ENCODE measurements at regions not wholly inside any gene's neighbourhood (a gene's known extent, or its start where the extent isn't known, plus 50 kb on each side); places are given as distances from the start of the nearest gene placed in this dataset.

DNA sequence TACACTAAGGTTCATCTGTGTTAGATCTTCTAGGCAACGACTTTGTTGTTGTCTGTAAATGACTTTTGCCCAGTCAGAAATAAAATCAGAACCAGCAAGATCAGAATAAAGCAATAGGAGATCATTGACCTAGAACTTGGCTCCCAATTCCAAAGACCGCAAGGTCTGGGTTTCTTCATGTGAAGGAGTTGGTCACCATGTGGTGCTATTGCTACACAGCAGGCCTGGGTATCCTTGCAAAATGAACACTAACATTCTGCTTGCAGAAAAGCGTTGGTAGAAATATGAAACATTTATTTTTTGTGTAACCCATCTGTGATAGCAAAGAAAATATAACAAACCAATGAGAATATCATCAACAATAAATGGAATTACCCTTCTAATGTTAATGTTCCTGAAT, 831.0 kb downstream of the NXPH1 start:
- intact Hi-C loops (cut with micrococcal nuclease), result no loop called here
- H3K4me3 ChIP-seq, result no peak overlapping the region
- H3K4me1 ChIP-seq, result no peaks in the 10 kb centered on the region
- TF ChIP-seq, protein P1, sequence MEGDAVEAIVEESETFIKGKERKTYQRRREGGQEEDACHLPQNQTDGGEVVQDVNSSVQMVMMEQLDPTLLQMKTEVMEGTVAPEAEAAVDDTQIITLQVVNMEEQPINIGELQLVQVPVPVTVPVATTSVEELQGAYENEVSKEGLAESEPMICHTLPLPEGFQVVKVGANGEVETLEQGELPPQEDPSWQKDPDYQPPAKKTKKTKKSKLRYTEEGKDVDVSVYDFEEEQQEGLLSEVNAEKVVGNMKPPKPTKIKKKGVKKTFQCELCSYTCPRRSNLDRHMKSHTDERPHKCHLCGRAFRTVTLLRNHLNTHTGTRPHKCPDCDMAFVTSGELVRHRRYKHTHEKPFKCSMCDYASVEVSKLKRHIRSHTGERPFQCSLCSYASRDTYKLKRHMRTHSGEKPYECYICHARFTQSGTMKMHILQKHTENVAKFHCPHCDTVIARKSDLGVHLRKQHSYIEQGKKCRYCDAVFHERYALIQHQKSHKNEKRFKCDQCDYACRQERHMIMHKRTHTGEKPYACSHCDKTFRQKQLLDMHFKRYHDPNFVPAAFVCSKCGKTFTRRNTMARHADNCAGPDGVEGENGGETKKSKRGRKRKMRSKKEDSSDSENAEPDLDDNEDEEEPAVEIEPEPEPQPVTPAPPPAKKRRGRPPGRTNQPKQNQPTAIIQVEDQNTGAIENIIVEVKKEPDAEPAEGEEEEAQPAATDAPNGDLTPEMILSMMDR (IDR thresholded peaks at IDR 0.05; ENCODE audit: borderline replicate concordance), result no peak
- H3K36me3 ChIP-seq, result no peaks in the 10 kb centered on the region
- no peak overlapping the region for H3K27ac ChIP-seq (replicated peaks)
- DNase-seq, result no peak
- H3K27me3 ChIP-seq (ENCODE audit: low read depth), result no peaks in the 10 kb centered on the region
- peaks cover 33% of the 10 kb centered on the region for H3K9me3 ChIP-seq (replicated peaks)

DNA sequence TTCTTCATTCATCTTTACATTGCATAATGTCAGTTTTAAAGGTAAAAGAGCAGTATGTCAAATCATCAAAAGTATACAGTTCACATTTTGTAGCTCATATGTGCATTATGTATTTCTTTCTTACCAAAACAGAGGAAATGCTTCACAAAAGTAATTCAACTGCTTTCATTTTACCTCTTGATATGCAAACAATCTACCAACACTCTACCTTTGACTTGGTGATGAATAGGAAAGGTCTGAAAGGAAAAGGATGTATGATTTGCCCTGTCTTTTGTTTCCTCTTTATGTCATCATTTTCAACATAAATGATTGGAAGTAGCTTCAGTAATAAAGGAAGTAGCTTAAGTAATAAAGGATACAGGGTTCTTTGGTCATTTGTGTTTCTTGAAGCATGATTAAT, 846.7 kb downstream of the NXPH1 start:
- intact Hi-C loops (cut with micrococcal nuclease), result no loop called here
- Histone ChIP-seq H3K27me3 (ENCODE audit: low read depth) (no peaks in the 10 kb centered on the region), H3K4me1 (no peaks in the 10 kb centered on the region), H3K9me3 (replicated peaks) (peaks cover 3% of the 10 kb centered on the region), H3K27ac (replicated peaks) (no peak overlapping the region), H3K36me3 (no peaks in the 10 kb centered on the region), H3K4me3 (no peak overlapping the region)
- DNase-seq, result no peak
- TF ChIP-seq, protein P1 (IDR thresholded peaks at IDR 0.05; ENCODE audit: borderline replicate concordance), result no peak

- intact Hi-C loops (cut with micrococcal nuclease), result no loop called here
- H3K9me3 ChIP-seq (replicated peaks), result peaks cover 1% of the 10 kb centered on the region
- H3K4me1 ChIP-seq, result no peaks in the 10 kb centered on the region
- no peaks in the 10 kb centered on the region for H3K36me3 ChIP-seq
- H3K27me3 ChIP-seq (ENCODE audit: low read depth), result no peaks in the 10 kb centered on the region
- TF ChIP-seq, protein P1 (IDR thresholded peaks at IDR 0.05; ENCODE audit: borderline replicate concordance), result no peak
- no peak overlapping the region for H3K27ac ChIP-seq (replicated peaks)
- no peak overlapping the region for H3K4me3 ChIP-seq
- DNase-seq, result no peak
Observed at GRCh38 chr7:9283246-9283645, 849.8 kb downstream of the NXPH1 start.

DNA sequence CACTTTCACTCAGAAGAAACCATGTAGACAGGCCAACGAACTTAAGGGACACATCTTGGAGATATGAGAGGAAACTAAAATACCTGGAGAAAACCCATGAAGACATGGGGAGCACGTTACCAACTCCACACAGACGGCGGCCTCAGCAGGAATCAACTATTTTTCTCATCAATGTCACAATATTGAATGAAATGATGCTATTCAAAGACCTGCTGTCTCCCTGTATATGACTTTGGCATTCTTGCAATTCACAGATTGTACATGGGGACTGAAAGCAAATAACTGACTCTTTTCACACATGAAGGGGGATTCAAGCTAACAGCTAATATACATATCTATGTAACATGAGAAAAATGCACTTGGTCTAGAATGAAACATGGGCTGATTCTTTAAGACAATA, 869.0 kb downstream of the NXPH1 start:
- Histone ChIP-seq H3K36me3 (no peaks in the 10 kb centered on the region), H3K27ac (replicated peaks) (no peak overlapping the region), H3K27me3 (ENCODE audit: low read depth) (no peaks in the 10 kb centered on the region), H3K9me3 (replicated peaks) (peaks cover 4% of the 10 kb centered on the region), H3K4me1 (no peaks in the 10 kb centered on the region), H3K4me3 (no peak overlapping the region)
- intact Hi-C loops (cut with micrococcal nuclease), result no loop called here
- DNase-seq, result no peak
- TF ChIP-seq, protein P1 (IDR thresholded peaks at IDR 0.05; ENCODE audit: borderline replicate concordance), result no peak

DNA sequence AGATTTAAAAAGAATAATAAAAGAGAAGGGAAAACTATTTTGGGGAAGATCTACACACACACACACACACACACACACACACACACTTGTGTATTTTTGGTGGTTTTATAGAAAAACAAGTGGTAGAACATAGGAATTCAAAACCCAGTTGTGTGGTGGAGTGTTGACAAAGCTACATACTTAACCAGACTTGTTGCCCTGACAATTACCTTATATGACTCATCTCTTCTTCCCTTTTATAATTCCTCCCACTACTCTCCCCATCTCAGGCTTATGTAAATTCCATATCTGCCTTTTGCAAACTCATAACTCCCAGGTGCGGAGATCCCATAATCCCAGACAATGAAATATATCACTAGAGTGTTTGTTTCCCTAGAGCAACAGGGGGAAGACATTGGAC, 873.7 kb downstream of the NXPH1 start:
- H3K4me1 ChIP-seq, result no peaks in the 10 kb centered on the region
- intact Hi-C loops (cut with micrococcal nuclease), result no loop called here
- H3K27ac ChIP-seq (replicated peaks), result no peak overlapping the region
- no peak overlapping the region for H3K4me3 ChIP-seq
- TF ChIP-seq, protein P1 (IDR thresholded peaks at IDR 0.05; ENCODE audit: borderline replicate concordance), result no peak
- H3K9me3 ChIP-seq (replicated peaks), result no peaks in the 10 kb centered on the region
- H3K27me3 ChIP-seq (ENCODE audit: low read depth), result no peaks in the 10 kb centered on the region
- DNase-seq, result no peak
- no peaks in the 10 kb centered on the region for H3K36me3 ChIP-seq

DNA sequence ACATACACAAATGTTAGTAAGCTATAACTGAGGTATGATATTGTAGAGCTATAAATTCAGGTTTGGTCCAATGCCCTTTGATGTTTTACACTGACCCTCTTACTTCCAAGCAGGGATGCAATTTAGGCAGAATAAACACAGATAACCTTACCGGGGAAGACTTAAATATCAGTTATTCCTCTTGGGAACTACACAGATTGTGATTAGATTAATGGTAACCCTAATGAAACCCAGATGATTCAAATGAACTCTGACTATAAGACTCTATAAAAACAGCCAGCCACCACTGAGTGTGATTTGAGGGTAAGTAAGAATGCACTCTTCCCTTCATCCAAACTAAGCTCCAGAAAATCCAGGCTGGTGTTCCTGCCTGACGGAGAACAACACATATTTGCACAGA, 891.1 kb downstream of the NXPH1 start:
- Histone ChIP-seq H3K9me3 (replicated peaks) (peaks cover 11% of the 10 kb centered on the region), H3K4me3 (no peak overlapping the region), H3K27me3 (ENCODE audit: low read depth) (no peaks in the 10 kb centered on the region), H3K36me3 (no peaks in the 10 kb centered on the region), H3K27ac (replicated peaks) (no peak overlapping the region), H3K4me1 (no peaks in the 10 kb centered on the region)
- intact Hi-C loops (cut with micrococcal nuclease), result no loop called here
- DNase-seq, result no peak
- TF ChIP-seq, protein P1 (IDR thresholded peaks at IDR 0.05; ENCODE audit: borderline replicate concordance), result no peak

Measured in left ventricle myocardium inferior (tissue), 1 donor.